ENCODE measurements at regions not wholly inside any gene's neighbourhood (a gene's known extent, or its start where the extent isn't known, plus 50 kb on each side); places are given as distances from the start of the nearest gene placed in this dataset.

GRCh38 chr13:31945202-31945961 is 86.2 kb upstream of the FRY start (continued):
- TF ChIP-seq ZNF433 (tag by site-specific recombination; IDR thresholded peaks at IDR 0.05; ENCODE audit: low read depth) (no peak), ZNF843 (tag by site-specific recombination; IDR thresholded peaks at IDR 0.05) (peak; percentile 20; the same call in 1 of the 2 replicates), ZNF704 (tag by site-specific recombination; IDR thresholded peaks at IDR 0.05) (no peak), MYNN (tag by site-specific recombination; IDR thresholded peaks at IDR 0.05; ENCODE audit: borderline replicate concordance) (peak; percentile 69; the same call in 1 of the 2 replicates), ZNF629 (tag by site-specific recombination; IDR thresholded peaks at IDR 0.05) (peak; percentile 71), ZNF16 (tag by site-specific recombination; IDR thresholded peaks at IDR 0.05; ENCODE audit: low read depth) (no peak), ZNF530 (tag by site-specific recombination; IDR thresholded peaks at IDR 0.05; ENCODE audit: low read depth) (no peak), ZNF354C (tag by site-specific recombination; IDR thresholded peaks at IDR 0.05; ENCODE audit: borderline replicate concordance, low read depth) (no peak), ZSCAN30 (tag by site-specific recombination; IDR thresholded peaks at IDR 0.05) (no peak), ZNF664 (tag by site-specific recombination; IDR thresholded peaks at IDR 0.05) (no peak), BCL6B (tag by site-specific recombination; IDR thresholded peaks at IDR 0.05) (no peak), ZNF626 (tag by site-specific recombination; IDR thresholded peaks at IDR 0.05) (no peak), ZNF658 (tag by site-specific recombination; IDR thresholded peaks at IDR 0.05) (no peak), ZNF140 (tag by site-specific recombination; IDR thresholded peaks at IDR 0.05) (no peak), SP7 (tag by site-specific recombination; IDR thresholded peaks at IDR 0.05) (peak; percentile 87), SCRT2 (tag by site-specific recombination; IDR thresholded peaks at IDR 0.05) (peak; percentile 96), ZNF558 (tag by site-specific recombination; IDR thresholded peaks at IDR 0.05) (peak; percentile 48; the same call in 1 of the 2 replicates), ZBTB11 (tag by site-specific recombination; conservative IDR thresholded peaks at IDR 0.05; ENCODE audit: low read depth) (0 out of 2 replicates have a peak, but pooled peaks have one; percentile 25), ZNF24 (tag by site-specific recombination; IDR thresholded peaks at IDR 0.05) (peak; percentile 44; the same call in 1 of the 2 replicates), ZNF138 (tag by site-specific recombination; IDR thresholded peaks at IDR 0.05; ENCODE audit: borderline replicate concordance) (no peak), ZNF18 (tag by site-specific recombination; IDR thresholded peaks at IDR 0.05) (no peak), ZNF157 (tag by site-specific recombination; IDR thresholded peaks at IDR 0.05) (no peak), MZF1 (tag by site-specific recombination; IDR thresholded peaks at IDR 0.05; ENCODE audit: borderline replicate concordance) (no peak), SP3 (tag by site-specific recombination; IDR thresholded peaks at IDR 0.05) (peak; percentile 70)
- TF ChIP-seq, protein P1, sequence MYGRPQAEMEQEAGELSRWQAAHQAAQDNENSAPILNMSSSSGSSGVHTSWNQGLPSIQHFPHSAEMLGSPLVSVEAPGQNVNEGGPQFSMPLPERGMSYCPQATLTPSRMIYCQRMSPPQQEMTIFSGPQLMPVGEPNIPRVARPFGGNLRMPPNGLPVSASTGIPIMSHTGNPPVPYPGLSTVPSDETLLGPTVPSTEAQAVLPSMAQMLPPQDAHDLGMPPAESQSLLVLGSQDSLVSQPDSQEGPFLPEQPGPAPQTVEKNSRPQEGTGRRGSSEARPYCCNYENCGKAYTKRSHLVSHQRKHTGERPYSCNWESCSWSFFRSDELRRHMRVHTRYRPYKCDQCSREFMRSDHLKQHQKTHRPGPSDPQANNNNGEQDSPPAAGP (tag by site-specific recombination; IDR thresholded peaks at IDR 0.05) = peak; percentile 74
- TF ChIP-seq, protein P2, sequence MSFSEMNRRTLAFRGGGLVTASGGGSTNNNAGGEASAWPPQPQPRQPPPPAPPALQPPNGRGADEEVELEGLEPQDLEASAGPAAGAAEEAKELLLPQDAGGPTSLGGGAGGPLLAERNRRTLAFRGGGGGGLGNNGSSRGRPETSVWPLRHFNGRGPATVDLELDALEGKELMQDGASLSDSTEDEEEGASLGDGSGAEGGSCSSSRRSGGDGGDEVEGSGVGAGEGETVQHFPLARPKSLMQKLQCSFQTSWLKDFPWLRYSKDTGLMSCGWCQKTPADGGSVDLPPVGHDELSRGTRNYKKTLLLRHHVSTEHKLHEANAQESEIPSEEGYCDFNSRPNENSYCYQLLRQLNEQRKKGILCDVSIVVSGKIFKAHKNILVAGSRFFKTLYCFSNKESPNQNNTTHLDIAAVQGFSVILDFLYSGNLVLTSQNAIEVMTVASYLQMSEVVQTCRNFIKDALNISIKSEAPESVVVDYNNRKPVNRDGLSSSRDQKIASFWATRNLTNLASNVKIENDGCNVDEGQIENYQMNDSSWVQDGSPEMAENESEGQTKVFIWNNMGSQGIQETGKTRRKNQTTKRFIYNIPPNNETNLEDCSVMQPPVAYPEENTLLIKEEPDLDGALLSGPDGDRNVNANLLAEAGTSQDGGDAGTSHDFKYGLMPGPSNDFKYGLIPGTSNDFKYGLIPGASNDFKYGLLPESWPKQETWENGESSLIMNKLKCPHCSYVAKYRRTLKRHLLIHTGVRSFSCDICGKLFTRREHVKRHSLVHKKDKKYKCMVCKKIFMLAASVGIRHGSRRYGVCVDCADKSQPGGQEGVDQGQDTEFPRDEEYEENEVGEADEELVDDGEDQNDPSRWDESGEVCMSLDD (tag by site-specific recombination; IDR thresholded peaks at IDR 0.05) = no peak
- TF ChIP-seq, protein P3, sequence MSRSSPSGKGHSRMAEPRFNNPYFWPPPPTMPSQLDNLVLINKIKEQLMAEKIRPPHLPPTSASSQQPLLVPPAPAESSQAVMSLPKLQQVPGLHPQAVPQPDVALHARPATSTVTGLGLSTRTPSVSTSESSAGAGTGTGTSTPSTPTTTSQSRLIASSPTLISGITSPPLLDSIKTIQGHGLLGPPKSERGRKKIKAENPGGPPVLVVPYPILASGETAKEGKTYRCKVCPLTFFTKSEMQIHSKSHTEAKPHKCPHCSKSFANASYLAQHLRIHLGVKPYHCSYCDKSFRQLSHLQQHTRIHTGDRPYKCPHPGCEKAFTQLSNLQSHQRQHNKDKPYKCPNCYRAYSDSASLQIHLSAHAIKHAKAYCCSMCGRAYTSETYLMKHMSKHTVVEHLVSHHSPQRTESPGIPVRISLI (tag by site-specific recombination; IDR thresholded peaks at IDR 0.05) = 0 out of 2 replicates have a peak, but pooled peaks have one; percentile 53
